Uterus (tissue), 2 donors: ENCODE measurements at regions not wholly inside any gene's neighbourhood (a gene's known extent, or its start where the extent isn't known, plus 50 kb on each side); places are given as distances from the start of the nearest gene placed in this dataset.

Experiments used
- POLR2A ChIP-seq, 2 donors: fragments of 450-650 bp; IDR thresholded peaks; one replicate each; pipeline ENCODE4 v1.6.1; 2016; ENCODE audit warnings: antibody characterized with exemption in 2 of 2, mild to moderate bottlenecking in 1 of 2, moderate library complexity in 1 of 2
- TF ChIP-seq, protein P1 (sequence below), 4 experiments: fragments of 200-600 bp in 2 of 4; fragments of 450-650 bp in 2 of 4; sonication (generic) in 2 of 4; IDR thresholded peaks; one replicate each; pipeline ENCODE4 v1.5.1; 2016 to 2019; ENCODE audit warnings: antibody characterized with exemption in 4 of 4, mild to moderate bottlenecking in 2 of 4, moderate library complexity in 1 of 4

DNA sequence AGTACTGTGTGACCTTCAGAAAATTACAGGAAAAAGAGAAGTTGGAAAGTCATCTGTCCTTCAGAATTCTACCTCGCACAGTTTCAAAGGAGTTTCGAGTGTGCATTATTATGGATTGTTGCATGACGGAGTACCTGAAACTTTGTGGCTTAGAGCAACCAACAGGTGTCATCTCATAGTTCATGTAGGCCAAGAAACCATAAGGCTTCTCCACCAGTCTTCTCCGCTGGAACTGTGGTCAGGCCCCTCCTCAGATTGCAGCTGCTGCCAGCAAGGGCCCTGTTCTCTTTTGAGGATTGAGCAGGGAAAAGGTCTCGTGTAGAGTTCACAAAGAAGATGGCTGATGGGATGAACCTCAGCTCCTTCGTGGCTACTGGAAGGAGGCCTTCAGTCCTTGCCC lies 151.2 kb upstream of the THBS2 start:
- no peak for TF ChIP-seq POLR2A (IDR thresholded peaks at IDR 0.05)
- TF ChIP-seq, protein P1, sequence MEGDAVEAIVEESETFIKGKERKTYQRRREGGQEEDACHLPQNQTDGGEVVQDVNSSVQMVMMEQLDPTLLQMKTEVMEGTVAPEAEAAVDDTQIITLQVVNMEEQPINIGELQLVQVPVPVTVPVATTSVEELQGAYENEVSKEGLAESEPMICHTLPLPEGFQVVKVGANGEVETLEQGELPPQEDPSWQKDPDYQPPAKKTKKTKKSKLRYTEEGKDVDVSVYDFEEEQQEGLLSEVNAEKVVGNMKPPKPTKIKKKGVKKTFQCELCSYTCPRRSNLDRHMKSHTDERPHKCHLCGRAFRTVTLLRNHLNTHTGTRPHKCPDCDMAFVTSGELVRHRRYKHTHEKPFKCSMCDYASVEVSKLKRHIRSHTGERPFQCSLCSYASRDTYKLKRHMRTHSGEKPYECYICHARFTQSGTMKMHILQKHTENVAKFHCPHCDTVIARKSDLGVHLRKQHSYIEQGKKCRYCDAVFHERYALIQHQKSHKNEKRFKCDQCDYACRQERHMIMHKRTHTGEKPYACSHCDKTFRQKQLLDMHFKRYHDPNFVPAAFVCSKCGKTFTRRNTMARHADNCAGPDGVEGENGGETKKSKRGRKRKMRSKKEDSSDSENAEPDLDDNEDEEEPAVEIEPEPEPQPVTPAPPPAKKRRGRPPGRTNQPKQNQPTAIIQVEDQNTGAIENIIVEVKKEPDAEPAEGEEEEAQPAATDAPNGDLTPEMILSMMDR (IDR thresholded peaks at IDR 0.05), result no peak
